ENCODE measurements at regions not wholly inside any gene's neighbourhood (a gene's known extent, or its start where the extent isn't known, plus 50 kb on each side); places are given as distances from the start of the nearest gene placed in this dataset.

GRCh38 chr5:20619591-20619990, 631.6 kb upstream of the CDH18 start:
- TF ChIP-seq POLR2A (IDR thresholded peaks at IDR 0.05; ENCODE audit: extremely low read depth, insufficient read length) (no peak), CTCF (IDR thresholded peaks at IDR 0.05; ENCODE audit: low read depth, low read length) (no peak), MYC (IDR thresholded peaks at IDR 0.05; ENCODE audit: low read depth, low read length) (no peak), MAX (IDR thresholded peaks at IDR 0.05; ENCODE audit: low read depth, low read length) (no peak)
